ENCODE measurements at regions not wholly inside any gene's neighbourhood (a gene's known extent, or its start where the extent isn't known, plus 50 kb on each side); places are given as distances from the start of the nearest gene placed in this dataset.

DNA sequence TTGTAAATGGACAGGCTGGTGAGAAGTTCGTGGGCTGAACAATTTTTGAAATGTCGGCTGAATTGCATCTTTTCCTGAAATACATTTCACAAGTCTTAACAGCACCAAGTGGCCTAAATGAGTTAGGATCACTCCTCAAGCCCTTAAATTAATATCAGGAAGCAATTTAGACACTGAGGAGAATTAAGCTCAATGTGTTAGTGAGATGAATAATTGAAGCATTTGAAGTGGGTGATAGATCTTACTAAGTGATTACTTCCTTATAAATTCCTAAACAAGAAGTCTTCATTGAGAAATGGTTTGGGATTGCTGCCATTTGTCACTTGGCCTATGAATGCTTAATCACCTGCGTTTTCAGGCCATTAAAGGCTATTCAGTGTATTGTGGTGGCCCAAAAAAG, 116.8 kb downstream of the NAA11 start:
- intact Hi-C loops (cut with micrococcal nuclease; ENCODE audit: unreplicated experiment) = no loop called here
- CTCF ChIA-PET = no interaction called here
- Mint-ChIP-seq H3K27me3 (ENCODE audit: unreplicated experiment) (no peaks in the 10 kb centered on the region), H3K36me3 (ENCODE audit: insufficient read depth, unreplicated experiment) (peaks cover 7% of the 10 kb centered on the region), H3K27ac (ENCODE audit: unreplicated experiment) (no peak overlapping the region), H3K9me3 (ENCODE audit: low read depth, unreplicated experiment) (peaks cover 3% of the 10 kb centered on the region), H3K4me1 (ENCODE audit: low read depth, unreplicated experiment) (peaks cover 15% of the 10 kb centered on the region), H3K4me3 (ENCODE audit: low read depth, unreplicated experiment) (no peak overlapping the region)
- no TSS peak for BruUV-seq (replicated peaks)
- no peak for DNase-seq
- no peak for TF ChIP-seq CTCF (IDR thresholded peaks at IDR 0.05; ENCODE audit: unreplicated experiment)

- CTCF ChIA-PET = no interaction called here
- intact Hi-C loops (cut with micrococcal nuclease; ENCODE audit: unreplicated experiment) = no loop called here
- no peaks in the 10 kb centered on the region for H3K27me3 Mint-ChIP-seq (ENCODE audit: unreplicated experiment)
- no peak overlapping the region for H3K4me3 Mint-ChIP-seq (ENCODE audit: low read depth, unreplicated experiment)
- peaks cover 3% of the 10 kb centered on the region for H3K9me3 Mint-ChIP-seq (ENCODE audit: low read depth, unreplicated experiment)
- peaks cover 15% of the 10 kb centered on the region for H3K4me1 Mint-ChIP-seq (ENCODE audit: low read depth, unreplicated experiment)
- DNase-seq = no peak
- no peak for TF ChIP-seq CTCF (IDR thresholded peaks at IDR 0.05; ENCODE audit: unreplicated experiment)
- BruUV-seq (replicated peaks) = no TSS peak
- H3K36me3 Mint-ChIP-seq (ENCODE audit: insufficient read depth, unreplicated experiment) = peaks cover 7% of the 10 kb centered on the region
- no peak overlapping the region for H3K27ac Mint-ChIP-seq (ENCODE audit: unreplicated experiment)
These were observed 118.6 kb downstream of the NAA11 start for GRCh38 chr4:79207281-79207680.

DNA sequence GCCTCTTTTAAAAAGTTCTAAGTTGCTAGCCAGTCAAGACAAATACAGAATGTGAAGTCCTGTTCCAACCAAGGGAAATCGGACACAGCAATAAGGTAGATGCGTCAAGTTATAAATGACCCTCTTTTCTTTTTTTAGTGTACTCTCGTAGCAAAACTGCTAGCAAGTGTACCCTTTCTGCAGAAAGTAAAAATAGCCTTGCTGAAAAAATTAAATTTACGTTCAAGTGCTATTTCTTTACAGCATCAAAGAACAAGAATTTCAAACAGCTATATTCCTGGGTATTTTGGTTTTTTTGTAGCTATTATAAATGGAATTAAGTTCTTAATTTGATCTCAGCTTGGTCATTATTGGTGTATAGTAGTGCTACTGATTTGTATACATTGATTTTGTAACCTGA, 119.2 kb downstream of the NAA11 start:
- Mint-ChIP-seq H3K36me3 (ENCODE audit: insufficient read depth, unreplicated experiment) (peaks cover 7% of the 10 kb centered on the region), H3K27ac (ENCODE audit: unreplicated experiment) (no peak overlapping the region), H3K4me1 (ENCODE audit: low read depth, unreplicated experiment) (peaks cover 15% of the 10 kb centered on the region), H3K27me3 (ENCODE audit: unreplicated experiment) (no peaks in the 10 kb centered on the region), H3K4me3 (ENCODE audit: low read depth, unreplicated experiment) (no peak overlapping the region), H3K9me3 (ENCODE audit: low read depth, unreplicated experiment) (peaks cover 3% of the 10 kb centered on the region)
- CTCF ChIA-PET = no interaction called here
- intact Hi-C loops (cut with micrococcal nuclease; ENCODE audit: unreplicated experiment) = no loop called here
- no TSS peak for BruUV-seq (replicated peaks)
- TF ChIP-seq CTCF (IDR thresholded peaks at IDR 0.05; ENCODE audit: unreplicated experiment) = no peak
- no peak for DNase-seq

DNA sequence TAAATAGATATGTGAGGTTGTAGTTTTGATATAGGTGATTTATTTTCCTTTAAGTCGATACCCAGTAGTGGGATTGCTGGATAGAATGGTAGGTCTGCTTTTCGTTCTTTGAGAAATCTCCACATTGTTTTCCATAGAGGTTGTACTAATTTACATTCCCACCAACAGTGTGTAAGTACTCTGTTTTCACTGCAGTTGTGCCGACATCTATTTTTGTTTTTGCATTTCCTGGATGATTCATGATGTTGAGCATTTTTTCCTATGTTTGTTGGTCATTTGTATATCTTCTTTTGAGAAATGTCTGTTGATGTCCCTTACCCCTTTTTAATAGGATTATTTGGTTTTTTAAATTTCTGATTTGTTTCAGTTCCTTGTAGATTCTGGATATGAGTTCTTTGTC, 120.7 kb downstream of the NAA11 start:
- BruUV-seq (replicated peaks) = no TSS peak
- intact Hi-C loops (cut with micrococcal nuclease; ENCODE audit: unreplicated experiment) = no loop called here
- CTCF ChIA-PET = no interaction called here
- no peak for DNase-seq
- no peak for TF ChIP-seq CTCF (IDR thresholded peaks at IDR 0.05; ENCODE audit: unreplicated experiment)
- Mint-ChIP-seq H3K36me3 (ENCODE audit: insufficient read depth, unreplicated experiment) (peaks cover 4% of the 10 kb centered on the region), H3K27ac (ENCODE audit: unreplicated experiment) (no peak overlapping the region), H3K4me3 (ENCODE audit: low read depth, unreplicated experiment) (no peak overlapping the region), H3K9me3 (ENCODE audit: low read depth, unreplicated experiment) (peaks cover 3% of the 10 kb centered on the region), H3K4me1 (ENCODE audit: low read depth, unreplicated experiment) (peaks cover 11% of the 10 kb centered on the region), H3K27me3 (ENCODE audit: unreplicated experiment) (no peaks in the 10 kb centered on the region)

- intact Hi-C loops (cut with micrococcal nuclease; ENCODE audit: unreplicated experiment) = loop anchor here (1.0 kb wide), 1 partner anchor 14 kb away; no protein-coding TSS in a partner anchor
- no TSS peak for BruUV-seq (replicated peaks)
- Mint-ChIP-seq H3K4me3 (ENCODE audit: low read depth, unreplicated experiment) (no peak overlapping the region), H3K4me1 (ENCODE audit: low read depth, unreplicated experiment) (peaks cover 24% of the 10 kb centered on the region), H3K27ac (ENCODE audit: unreplicated experiment) (no peak overlapping the region), H3K27me3 (ENCODE audit: unreplicated experiment) (no peaks in the 10 kb centered on the region), H3K36me3 (ENCODE audit: insufficient read depth, unreplicated experiment) (no peaks in the 10 kb centered on the region), H3K9me3 (ENCODE audit: low read depth, unreplicated experiment) (peaks cover 3% of the 10 kb centered on the region)
- DNase-seq = no peak
- no peak for TF ChIP-seq CTCF (IDR thresholded peaks at IDR 0.05; ENCODE audit: unreplicated experiment)
- CTCF ChIA-PET = no interaction called here
These were observed 123.9 kb downstream of the NAA11 start for GRCh38 chr4:79201971-79202370.

All from Calu3 (cell line).